Endometrium (tissue), 2 donors: ENCODE measurements at regions not wholly inside any gene's neighbourhood (a gene's known extent, or its start where the extent isn't known, plus 50 kb on each side); places are given as distances from the start of the nearest gene placed in this dataset.
A peak's percentile ranks its signal among the peaks of the same experiment; 100 is the strongest.
"Not testable (repeated sequence)": the region's sequence is repeated elsewhere in the genome, so short reads cannot be mapped to it uniquely, and the experiment has no call there.

Source experiments
- FAIRE-seq: peaks from 2 replicates; lab custom pipeline; 2012; peaks lifted over from hg19 to GRCh38; lab: Jason Lieb, UNC
- donor health status: control.
- donor health status: control.

DNA sequence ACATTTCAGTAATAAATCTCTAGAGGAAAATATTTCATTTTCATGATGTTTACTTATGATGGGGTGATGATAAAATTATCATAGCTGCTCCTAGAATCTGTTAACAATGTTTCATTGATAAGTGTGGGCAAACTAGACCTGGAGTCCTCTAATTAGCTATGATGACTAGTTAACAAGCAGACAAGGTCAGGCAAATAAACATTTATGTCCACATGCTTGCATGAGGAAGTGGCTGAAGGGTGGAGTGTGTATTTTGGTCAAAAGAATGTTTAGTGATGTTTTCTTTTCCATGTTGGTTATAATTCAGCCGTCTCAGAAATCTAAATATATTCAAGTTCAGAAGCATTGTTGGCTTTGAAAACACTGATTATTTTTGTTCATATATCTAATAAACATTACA, 99.9 kb upstream of the FN1 start:
- peak; percentile 62 for FAIRE-seq

DNA sequence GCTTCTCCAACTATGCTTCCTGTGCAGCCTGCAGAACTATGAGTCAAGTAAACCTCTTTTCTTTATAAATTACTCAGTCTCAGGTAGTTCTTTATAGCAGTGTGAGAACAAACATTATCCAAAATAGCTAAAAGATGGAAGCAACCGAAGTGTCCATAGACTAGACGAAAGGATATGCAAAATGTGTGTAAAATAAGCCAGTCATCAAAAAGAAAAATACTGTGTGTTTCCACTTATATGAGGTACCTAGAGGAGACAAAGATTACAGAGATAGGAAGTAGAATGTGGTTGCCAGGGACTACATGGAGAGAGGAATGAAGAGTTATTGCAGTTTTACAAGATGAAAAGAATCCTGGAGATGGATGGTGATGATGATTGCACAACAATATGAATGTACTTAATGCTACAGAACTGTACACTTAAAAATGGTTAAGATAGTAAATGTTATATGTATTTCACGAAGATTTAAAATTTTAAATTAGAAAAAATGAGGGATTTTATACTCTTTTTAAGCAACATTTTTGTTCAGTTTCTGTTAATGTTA, 99.3 kb upstream of the FN1 start:
- no peak for FAIRE-seq

DNA sequence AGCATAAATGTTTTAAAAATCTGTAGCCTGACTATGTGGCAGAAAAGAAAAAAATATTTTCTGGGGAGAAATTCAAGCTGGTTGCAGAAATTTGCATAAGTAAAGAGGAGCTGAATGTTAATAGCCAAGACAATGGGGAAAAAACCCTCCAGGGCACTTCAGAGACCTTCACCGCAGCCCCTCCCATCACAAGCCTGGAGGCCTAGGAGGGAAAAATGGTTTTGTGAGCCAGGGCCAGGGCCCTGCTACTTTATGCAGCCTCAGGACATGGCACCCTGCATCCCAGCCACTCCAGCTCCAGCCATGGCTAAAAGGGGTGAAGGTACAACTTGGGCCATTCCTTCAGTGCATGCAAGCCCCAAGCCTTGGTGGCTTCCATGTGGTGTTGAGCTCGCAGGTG, 97.8 kb upstream of the FN1 start:
- not testable (repeated sequence) for FAIRE-seq

DNA sequence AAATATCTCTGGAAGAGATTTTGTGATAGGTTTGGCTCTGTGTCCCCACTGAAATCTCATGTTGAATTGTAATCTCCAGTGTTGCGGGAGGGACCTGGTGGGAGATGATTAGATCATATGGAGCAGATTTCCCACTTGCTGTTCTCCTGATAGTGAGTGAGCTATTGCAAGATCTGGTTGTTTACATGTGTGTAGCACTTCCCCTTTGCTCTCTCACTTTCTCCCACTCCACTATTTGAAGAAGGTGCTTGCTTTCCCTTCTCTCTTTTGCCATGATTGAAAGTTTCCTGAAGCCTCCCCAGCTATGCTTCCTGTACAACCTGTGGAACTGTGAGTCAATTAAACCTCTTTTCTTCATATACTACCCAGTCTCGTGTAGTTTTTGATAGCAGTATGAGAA, 97.0 kb upstream of the FN1 start:
- FAIRE-seq, result no peak

DNA sequence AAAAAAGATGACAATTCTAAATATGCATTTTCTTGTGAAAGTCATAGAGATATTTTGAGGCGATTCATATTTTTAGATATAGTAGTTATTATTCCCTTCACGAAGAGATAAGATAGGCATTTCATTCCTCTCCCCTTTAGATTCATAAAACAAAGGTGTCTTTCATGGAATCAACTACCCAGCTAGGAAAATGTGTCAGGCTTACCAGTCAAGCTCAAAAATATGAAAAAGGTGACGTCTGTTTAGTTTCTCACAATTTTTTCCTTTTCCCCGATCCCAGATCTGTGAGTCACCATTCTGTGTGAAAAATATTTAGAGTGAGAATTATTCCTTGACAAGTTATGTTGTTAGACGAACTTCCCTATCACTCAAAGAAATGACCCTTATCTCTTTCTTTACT, 95.4 kb upstream of the FN1 start:
- FAIRE-seq, result no peak

DNA sequence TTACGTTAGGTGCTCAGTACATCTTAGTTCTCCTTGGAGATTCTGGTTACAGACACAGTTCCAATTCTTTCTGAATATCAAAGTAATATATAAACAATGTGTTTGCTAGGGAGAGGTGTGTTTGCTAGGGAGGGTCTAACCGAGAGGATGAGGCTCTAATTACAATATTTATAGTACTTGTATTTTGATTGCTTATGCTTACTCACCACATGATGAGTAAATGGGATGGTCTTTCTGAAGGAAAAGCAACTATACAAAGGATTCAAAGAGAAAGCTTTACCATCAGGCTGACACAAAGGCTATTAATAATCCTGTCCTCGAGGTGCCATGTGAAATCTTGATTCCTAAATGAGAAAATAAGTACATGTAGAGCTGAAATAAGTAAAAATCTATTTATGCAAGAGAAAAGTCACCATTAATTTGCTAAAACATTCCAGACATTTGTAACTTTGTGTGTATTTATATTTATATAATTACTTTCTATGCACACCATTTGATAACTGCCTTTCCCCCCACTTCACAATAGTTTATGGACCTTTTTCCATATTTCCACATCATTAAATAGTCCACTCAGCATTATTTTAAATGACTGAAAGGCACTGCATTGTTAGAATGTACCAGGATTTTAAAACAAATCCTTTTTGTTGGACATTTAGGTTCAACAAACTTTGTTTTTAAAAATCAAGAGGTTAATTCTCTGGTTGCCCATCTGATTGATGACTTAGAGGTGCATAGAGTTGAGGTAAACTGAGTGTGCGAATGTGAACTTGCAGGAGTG, 94.5 kb upstream of the FN1 start:
- no peak for FAIRE-seq

DNA sequence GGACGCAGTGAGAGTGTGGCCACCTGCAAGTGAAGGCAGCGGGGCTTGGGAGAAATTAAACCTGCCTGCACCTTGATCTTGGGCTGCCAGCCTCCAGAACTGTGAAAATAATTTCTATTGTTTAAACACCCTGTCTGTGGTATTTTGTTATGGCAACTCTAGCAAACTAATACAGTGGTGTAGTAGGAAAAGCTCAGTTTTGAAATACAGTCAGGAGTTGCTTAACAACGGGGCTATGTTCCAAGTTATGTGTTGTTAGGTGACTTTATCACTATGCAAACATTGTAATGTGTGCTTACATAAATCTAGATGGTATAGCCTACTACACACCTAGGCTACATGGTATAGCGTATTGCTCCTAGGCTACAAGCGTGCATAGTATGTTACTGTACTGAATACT, 93.4 kb upstream of the FN1 start:
- no peak for FAIRE-seq

DNA sequence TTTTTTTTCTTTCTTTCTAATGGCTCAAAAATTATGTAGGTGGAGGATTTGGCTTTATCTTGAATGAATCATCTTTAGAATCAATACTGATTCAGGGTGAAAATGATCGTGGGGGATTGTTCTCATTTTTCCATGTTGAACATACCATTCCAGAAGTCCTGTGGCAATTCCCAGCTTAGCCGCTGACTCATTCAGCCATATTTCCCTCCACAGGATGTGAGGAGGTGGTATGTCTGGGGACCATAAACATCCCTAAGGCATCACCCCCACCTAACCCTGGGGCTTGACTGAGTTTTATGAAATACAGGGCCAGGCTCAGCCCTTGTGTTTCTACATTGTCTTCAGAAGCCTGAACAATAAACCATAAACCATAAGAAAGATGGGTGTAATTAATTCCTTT, 92.7 kb upstream of the FN1 start:
- no peak for FAIRE-seq

DNA sequence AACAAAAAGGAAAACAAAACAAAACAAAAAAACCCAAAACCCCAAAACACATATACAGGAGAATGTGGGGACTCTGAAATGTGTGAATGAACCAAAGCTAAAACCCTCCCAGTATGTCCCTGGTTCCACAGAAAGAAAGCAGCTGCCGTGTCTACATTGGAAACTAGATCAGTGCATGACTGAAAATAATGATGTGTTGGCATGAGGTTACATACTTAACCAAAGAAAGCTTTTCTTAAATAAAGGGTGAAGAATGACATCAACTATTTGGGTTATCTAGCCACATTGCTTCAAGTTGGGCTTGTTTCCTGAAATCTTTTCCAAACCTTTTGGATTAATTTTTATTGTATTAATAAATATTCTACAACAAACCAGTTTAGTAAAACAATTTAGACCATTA, 91.9 kb upstream of the FN1 start:
- FAIRE-seq, result no peak

DNA sequence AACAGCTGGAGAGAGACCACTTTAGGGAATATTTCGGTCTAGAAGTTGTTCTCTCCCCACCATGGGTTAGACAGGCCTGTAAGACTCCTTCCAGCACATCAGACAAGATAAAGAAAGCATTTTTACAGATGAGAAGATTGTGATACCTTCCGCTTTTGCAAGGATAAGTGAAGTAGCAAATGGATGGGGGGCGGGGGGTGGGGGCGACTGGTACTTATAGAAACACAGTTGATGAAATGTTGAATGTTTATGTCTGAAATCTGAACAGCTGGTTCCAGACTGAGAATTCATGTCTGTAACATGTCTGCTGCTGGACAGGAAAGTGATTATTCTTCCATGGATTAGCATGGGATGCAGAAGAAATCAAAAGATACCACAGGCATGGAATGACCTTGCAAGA, 90.5 kb upstream of the FN1 start:
- no peak for FAIRE-seq

DNA sequence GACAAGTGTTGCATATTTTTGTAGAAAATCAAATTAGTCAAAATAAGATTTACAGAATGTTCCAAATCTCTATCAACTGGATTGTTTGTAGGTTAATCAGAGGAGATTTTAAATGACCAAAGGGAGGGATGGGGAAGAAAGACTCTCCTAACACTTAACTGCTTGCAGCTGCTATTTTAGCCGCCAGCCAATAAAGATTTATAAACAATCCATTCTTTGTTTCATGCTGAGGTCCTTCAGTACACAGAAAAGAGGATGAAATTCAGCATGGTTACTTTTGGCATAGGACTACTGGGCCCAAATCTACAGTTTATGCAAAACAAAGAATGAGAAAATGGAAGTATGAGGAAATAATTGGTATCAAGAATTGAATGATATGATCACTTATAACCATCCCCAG, 86.4 kb upstream of the FN1 start:
- FAIRE-seq, result peak; percentile 41

DNA sequence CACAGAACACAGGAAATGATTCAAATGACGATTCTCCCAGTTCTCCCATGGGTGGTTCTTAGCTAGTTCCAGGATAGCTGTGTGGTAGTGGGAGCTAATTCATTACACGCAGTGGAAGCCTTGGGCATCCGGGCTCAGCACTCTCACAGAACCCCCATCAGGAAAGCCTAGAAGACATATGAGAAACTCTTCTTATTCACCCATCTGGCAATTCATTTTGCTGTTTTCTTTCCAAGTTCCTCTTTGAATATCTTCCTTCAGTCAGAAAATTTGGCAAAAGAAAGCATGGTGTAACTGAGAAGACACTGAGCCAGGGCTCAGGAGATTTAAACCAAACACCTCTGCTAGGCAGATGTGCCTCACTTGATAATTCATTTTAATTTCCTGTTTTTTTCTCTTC, 85.2 kb upstream of the FN1 start:
- FAIRE-seq, result no peak

DNA sequence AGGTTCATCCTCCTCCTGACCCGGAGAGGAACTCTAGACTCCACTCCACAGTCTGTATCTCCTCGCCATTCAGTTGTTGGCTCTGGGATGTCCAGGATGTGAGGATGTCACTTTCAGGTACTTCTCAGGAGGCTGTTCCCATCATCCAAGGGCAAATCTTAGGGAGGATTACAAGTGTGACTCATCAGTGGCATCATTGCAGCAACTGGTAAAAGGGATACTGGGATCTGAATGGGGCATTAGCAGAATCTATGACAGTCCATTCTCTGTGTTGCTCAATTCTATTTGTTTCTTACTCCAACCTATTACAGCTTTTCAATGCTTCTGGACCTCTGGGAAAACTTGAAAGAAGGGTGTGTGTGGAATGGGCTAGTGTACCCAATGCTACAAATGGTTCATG, 81.5 kb upstream of the FN1 start:
- FAIRE-seq, result no peak

DNA sequence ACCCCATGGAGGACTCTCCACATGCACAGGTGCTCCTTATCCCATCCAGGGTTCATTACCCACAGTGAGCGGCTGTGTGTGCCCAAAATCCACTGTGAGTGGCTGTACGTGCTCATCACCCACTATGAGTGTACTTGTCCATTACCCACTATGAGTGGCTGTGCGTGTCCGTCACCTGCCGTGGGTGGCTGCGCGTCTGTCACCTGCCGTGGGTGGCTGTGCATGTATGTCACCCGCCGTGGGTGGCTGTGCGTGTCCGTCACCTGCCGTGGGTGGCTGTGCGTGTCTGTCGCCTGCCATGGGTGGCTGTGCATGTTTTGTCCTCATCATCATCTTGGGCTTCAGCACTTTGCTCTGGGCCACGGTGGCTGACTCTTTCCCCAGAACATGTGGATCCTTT, 78.6 kb upstream of the FN1 start:
- FAIRE-seq, result no peak

DNA sequence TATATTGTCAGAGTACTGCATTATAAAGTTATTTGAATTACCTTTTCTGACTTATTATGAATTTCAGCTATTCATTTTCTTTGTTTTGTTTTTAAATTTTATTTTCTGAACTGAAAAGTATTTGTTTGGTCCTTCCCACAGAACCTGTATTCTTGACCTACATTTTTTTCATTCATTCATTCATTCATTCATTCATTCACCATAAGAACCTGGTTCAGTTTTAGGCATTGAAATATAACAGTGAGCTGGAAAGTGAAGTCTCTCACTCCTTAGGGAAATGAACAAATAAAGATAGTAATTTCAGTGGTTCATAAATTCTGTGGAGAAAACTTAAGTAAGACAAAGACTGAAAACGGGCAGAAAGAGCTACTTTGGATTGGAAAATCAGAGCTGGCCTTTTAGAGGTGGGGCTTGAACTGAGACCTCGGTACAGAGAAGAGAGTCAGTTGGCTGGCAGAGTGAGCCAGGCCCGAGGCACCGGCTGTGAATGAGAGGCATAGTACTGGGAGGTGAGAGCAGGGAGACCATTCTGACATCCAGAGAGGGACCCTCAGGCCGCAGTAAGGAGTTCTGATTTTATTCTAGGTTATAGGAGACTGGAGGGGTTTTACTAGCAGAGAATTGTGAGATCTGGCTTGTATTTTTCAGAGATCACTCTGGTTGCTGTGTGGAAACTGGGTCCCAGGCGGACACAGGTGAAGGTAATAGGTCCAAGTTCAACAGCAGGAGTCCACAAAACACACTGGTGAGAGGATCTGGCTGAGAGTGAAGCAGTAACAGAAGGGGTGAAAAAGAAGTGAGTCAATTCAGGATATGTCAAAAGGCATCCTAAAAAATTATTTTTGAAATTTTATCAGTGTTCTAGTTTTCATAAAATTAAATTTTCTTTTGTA, 75.8 kb upstream of the FN1 start:
- peak; percentile 8 for FAIRE-seq

DNA sequence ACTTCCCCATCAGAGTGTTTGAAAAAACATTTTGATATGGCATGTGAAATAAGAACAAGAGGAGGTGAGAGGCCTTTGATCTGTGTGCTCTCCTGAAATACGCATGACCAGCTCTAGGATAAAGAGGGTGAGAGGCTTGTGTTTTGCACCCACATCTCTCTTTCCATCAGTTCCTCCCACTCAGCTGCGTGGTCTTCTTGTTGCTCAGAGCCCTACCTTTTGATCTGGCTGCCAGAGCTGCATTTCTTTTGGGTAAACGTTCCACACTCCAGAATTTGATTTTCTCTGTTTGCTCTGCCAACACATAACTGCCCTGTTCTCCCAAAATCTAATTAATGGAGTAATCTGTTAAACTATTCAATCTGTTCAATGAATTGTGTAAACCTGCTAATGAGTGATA, 72.0 kb upstream of the FN1 start:
- no peak for FAIRE-seq

DNA sequence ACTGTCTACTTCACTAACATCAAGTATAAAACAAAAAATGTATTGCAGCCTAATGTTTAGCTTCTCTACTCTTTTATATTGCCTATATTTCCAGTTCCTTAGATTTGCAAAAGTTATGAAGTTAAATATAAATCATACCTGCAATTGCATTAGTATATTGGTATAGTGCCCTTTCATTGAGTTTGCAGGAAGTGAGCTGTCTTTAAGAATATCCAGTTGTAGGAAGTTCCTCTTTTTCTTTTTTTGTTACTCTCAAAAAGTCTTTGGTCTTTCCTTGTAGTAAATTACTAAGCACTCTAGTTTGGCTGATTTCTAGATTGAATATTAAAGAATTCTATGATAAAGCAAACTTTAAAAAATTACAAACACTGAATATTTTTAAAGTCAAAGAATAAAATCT, 71.3 kb upstream of the FN1 start:
- peak; percentile 15 for FAIRE-seq

DNA sequence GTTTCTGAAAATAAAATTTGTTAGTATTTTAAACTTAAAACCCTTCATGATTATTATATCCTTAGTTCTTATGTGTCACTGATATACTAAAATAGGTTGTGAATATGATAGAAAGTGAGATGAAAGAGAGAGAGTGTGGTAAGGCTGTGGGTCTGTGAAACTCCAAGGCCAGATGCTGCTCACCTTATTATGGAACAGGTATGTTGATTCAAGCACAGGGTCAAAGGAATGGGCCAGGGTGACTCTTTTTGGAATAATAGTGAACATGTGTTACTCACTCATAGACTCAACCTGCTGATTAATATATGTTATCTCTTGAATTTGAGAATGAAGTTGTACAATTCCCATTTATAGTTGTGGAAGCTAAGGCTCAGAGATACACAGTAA, 70.7 kb upstream of the FN1 start:
- FAIRE-seq, result no peak

DNA sequence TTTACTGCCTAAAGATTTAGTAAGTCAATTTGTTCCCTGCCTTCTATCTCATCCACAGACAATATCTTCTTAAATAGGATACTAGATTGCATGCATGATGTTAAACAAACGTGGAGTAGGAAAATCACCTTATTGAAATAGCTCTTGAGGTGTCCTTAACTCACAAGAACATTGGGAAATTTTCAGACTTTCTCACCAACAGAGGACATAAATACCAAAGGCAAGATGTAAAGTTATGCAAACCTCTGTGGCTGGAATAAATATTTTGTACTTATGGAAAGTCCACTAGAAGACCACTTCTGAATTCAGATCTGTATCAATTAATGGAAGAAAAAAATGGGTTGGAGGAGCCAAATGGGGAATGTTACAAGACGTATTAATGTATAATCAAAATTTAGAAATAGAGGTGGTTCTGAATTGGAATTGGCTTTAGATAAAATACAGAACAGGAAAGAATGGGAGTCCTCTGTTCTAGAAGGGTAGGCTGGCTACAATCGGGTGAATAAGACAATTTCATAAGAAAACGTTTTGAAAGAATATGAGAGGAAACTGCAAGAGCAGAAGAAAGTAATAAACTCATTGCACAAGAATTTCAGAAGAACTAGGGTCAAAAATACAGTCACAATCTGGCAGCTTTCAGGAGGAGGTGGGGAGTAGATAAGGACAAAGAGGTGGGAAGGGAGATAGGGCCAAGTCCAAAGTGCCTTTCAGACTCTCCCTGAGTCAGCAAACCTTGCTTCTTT, 69.3 kb upstream of the FN1 start:
- no peak for FAIRE-seq

DNA sequence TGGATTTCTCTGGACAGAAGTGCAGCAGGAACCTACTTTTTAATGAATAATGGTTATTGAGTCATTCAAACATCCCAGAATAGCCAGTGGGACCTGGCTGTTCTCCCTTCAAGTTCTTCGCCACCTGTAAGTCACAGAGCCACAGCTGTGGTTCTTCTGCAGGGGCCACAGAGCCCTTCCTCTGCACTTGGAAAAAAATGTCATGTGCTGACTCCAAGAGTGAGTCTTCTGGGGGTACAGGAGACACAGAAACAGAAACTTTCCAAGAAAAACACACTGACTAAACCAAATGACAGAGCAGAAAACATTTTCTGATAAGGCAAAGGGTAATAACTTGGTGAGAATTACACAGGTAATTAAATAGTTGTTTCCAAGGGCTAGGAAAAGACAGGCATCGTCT, 68.7 kb upstream of the FN1 start:
- FAIRE-seq, result no peak

DNA sequence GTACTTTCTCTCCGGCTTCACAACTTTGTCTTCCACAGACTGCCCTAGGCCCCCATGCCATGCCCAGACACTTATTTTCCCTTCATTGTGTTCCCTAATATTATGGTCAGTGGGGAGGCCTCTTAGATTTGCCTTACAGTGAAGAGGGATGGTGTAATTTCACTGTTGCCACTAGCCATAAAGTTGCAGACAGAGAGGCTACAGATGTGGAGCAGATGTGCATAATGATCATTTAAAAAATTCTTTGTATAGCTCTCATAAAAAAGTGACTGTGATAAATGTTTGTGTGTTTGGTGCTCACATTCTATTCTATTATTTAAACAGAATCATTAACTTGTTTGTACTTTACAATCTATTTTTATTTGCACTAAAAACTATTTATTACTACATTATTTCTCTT, 67.5 kb upstream of the FN1 start:
- FAIRE-seq, result peak; percentile 98

DNA sequence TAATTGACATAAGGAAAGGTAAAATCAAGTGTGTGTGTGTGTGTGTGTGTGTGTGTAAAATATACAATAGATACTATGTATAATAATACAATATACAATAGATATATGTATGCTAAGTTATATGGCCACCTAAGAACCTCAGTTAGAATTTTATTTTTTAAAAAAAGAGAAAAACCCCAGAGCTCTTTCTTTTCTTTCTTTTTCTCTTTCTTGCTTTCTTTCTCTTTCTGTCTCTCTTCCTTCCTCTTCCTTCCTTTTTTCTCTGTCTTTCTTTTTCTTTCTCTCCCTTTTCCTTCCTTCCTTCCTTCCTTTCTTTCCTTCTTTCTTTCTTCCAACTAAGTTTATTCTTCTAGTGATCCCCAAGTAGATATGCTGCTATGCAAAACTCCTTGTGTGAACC, 64.6 kb upstream of the FN1 start:
- no peak for FAIRE-seq

DNA sequence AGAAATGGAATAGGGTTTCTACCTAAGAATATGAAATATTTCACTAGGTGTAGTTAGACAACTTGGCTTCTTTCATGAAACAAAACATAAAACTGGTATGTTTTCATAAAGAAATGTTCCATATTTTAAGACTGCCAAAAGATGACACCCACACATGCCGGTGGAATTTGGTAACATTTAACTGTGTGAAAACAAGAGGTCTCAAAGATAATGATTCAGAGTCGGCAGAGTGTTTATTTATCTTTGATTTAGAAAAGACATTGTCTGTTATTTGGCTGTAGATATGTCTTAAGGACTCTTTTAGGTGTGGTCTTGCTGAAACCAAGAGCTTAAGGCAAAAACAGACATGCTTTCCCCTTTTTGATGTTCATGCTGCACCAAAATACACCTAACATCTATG, 63.5 kb upstream of the FN1 start:
- FAIRE-seq, result no peak
